GM12864 (cell line): ENCODE measurements at regions not wholly inside any gene's neighbourhood (a gene's known extent, or its start where the extent isn't known, plus 50 kb on each side); places are given as distances from the start of the nearest gene placed in this dataset.

Source experiments
- DNase-seq: peaks from one replicate; pipeline ENCODE4 v3.0.0-alpha.2; 2011; ENCODE audit warnings: low read depth
- H3K4me3 ChIP-seq: 2 replicates; pipeline ENCODE4 v1.5.1; 2011; ENCODE audit warnings: mild to moderate bottlenecking, low read depth, low read length, control low read depth
- TF ChIP-seq, protein P1 (sequence below): IDR thresholded peaks from 2 replicates; pipeline ENCODE4 v1.5.1; 2011; ENCODE audit warnings: low read depth, mild to moderate bottlenecking, moderate library complexity, low read length, control low read depth, inconsistent platforms; ENCODE audit errors: missing control alignments

- no peak for DNase-seq
- TF ChIP-seq, protein P1, sequence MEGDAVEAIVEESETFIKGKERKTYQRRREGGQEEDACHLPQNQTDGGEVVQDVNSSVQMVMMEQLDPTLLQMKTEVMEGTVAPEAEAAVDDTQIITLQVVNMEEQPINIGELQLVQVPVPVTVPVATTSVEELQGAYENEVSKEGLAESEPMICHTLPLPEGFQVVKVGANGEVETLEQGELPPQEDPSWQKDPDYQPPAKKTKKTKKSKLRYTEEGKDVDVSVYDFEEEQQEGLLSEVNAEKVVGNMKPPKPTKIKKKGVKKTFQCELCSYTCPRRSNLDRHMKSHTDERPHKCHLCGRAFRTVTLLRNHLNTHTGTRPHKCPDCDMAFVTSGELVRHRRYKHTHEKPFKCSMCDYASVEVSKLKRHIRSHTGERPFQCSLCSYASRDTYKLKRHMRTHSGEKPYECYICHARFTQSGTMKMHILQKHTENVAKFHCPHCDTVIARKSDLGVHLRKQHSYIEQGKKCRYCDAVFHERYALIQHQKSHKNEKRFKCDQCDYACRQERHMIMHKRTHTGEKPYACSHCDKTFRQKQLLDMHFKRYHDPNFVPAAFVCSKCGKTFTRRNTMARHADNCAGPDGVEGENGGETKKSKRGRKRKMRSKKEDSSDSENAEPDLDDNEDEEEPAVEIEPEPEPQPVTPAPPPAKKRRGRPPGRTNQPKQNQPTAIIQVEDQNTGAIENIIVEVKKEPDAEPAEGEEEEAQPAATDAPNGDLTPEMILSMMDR = peak; percentile 77
Observed at GRCh38 chr9:581673-582497, 259.6 kb upstream of the DMRT1 start.

GRCh38 chr9:582775-583174 lies 258.7 kb upstream of the DMRT1 start:
- no peak for DNase-seq
- TF ChIP-seq, protein P1 = no peak
- no peak overlapping the region for H3K4me3 ChIP-seq

More at GRCh38 chr9:581673-582497, 259.6 kb upstream of the DMRT1 start:
- no peak overlapping the region for H3K4me3 ChIP-seq

GRCh38 chr9:587527-587926 lies 254.0 kb upstream of the DMRT1 start:
- TF ChIP-seq, protein P1 = no peak
- no peak for DNase-seq

DNA sequence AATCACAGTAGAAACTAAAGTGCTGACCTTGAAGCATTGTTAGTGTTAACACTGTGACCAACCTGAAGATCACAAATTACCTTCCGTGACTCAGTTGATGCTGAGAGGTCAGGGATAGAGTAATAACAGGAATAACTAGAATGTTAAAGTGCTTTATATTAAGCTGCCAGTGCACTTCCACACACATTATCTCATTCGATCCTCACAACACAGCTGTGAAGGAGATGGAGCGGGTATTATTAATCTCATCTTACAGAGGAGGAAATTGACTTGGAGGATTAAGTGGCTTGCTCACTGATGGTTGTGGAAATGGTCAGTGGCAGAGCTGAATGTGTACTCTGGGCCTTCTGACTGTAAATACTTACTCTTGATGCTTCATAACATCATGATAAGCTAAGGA lies 252.5 kb upstream of the DMRT1 start:
- TF ChIP-seq, protein P1 = no peak
- no peak overlapping the region for H3K4me3 ChIP-seq
- no peak for DNase-seq

More at GRCh38 chr9:587527-587926, 254.0 kb upstream of the DMRT1 start:
- no peak overlapping the region for H3K4me3 ChIP-seq

- TF ChIP-seq, protein P1 = no peak
- no peak for DNase-seq
- no peak overlapping the region for H3K4me3 ChIP-seq
Observed at GRCh38 chr9:589723-590122, 251.8 kb upstream of the DMRT1 start.

GRCh38 chr9:591292-591691 lies 250.2 kb upstream of the DMRT1 start:
- TF ChIP-seq, protein P1 = no peak
- no peak for DNase-seq

DNA sequence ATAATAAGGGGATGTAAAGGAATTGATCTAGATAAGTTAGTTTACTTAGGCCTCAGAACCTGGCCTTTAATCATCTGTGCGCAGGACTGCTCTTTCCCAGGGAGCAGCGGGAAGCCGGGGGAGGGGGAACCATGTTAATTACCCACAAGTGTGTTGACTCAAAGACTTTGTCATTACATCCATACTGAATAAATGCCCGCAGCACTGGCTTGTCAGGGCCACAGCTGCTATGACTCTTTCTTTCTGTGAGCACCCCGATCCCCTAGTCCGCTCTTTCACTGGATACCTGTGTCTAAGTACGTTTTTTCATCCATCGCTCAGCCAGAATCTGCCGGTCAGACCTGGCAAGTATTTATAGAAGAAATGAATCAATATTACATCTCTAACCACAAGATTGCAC lies 249.3 kb upstream of the DMRT1 start:
- TF ChIP-seq, protein P1 = no peak
- no peak overlapping the region for H3K4me3 ChIP-seq
- DNase-seq = no peak

More at GRCh38 chr9:591292-591691, 250.2 kb upstream of the DMRT1 start:
- H3K4me3 ChIP-seq = no peak overlapping the region
